HCT116 (cell line): ENCODE measurements at regions not wholly inside any gene's neighbourhood (a gene's known extent, or its start where the extent isn't known, plus 50 kb on each side); places are given as distances from the start of the nearest gene placed in this dataset.

Experiments used
- ATAC-seq: fragments of 200-7000 bp; cut with Tn5 transposase; 2 replicates; pipeline ENCODE4 v1.9.1; 2020; ENCODE audit warnings: mild to moderate bottlenecking, moderate library complexity
- BruUV-seq: library from RNA; stranded (reverse); fragments of 400-500 nt; replicated peaks from 2 replicates; lab custom pipeline; 2021; lab: Mats Ljungman, UMichigan
- CTCF ChIA-PET: fragments of 300-600 bp; sonication (Branson Sonifier 250); formaldehyde crosslinking; loops from one replicate; lab custom pipeline; 2021; ENCODE audit warnings: antibody characterized with exemption; lab: Charles Lee
- POLR2A ChIA-PET: fragments of 300-600, 350-600 bp; sonication (Branson Sonifier 250); formaldehyde crosslinking; loops from one replicate; lab custom pipeline; 2021; ENCODE audit warnings: antibody characterized with exemption; lab: Charles Lee
- RAD21 ChIA-PET, 2 experiments: fragments of 300-600 bp; sonication (Branson Sonifier 250); formaldehyde crosslinking; loops; one replicate each; lab custom pipeline; 2023; ENCODE audit warnings: low total read pairs in 2 of 2; ENCODE audit not compliant: uncharacterized antibody in 2 of 2, unreplicated experiment in 2 of 2, low non-redundant PET in 1 of 2; lab: Charles Lee
- DNase-seq: peaks from one replicate; pipeline ENCODE4 v3.0.0-alpha.2; 2010; ENCODE audit warnings: low read depth, low spot score
- H2AFZ ChIP-seq: fragments of 200-600 bp; shearing (Covaris generic), sonication (generic); 2 replicates; pipeline ENCODE4 v1.6.1; 2017; ENCODE audit warnings: low read depth, mixed run types, mixed read lengths, antibody characterized with exemption, low read length; ENCODE audit not compliant: poor library complexity, severe bottlenecking
- H3K27ac ChIP-seq: 2 replicates; pipeline ENCODE4 v1.5.1; 2012; ENCODE audit warnings: low read depth, low read length
- H3K27me3 ChIP-seq: fragments of 200-600 bp; sonication (generic); 2 replicates; pipeline ENCODE4 v1.6.1; 2016; ENCODE audit warnings: mixed run types, low read length, mixed read lengths; ENCODE audit not compliant: insufficient read depth
- H3K36me3 ChIP-seq, 2 experiments: fragments of 200-500 bp in 1 of 2; fragments of 200-600 bp in 1 of 2; sonication (Bioruptor generic) in 1 of 2; sonication (generic) in 1 of 2; 2 replicates each; pipeline versions ENCODE4 v1.5.1 to v1.6.1; 2014 to 2016; ENCODE audit warnings: low read length in 2 of 2, inconsistent platforms in 1 of 2, mixed read lengths in 1 of 2, mixed run types in 1 of 2; ENCODE audit not compliant: insufficient read depth in 2 of 2, control insufficient read depth in 1 of 2
- H3K4me1 ChIP-seq, 2 experiments: fragments of 200-600 bp in 1 of 2; sonication (generic) in 1 of 2; 2 replicates each; pipeline versions ENCODE4 v1.5.1 to v1.6.1; 2012 to 2017; ENCODE audit warnings: low read length in 2 of 2, inconsistent platforms in 1 of 2, mild to moderate bottlenecking in 1 of 2, mixed read lengths in 1 of 2, mixed run types in 1 of 2, moderate library complexity in 1 of 2; ENCODE audit not compliant: insufficient read depth in 2 of 2, control insufficient read depth in 1 of 2
- H3K4me2 ChIP-seq: fragments of 200-600 bp; sonication (generic); 2 replicates; pipeline ENCODE4 v1.6.1; 2017; ENCODE audit warnings: mixed run types, low read length, mixed read lengths
- H3K4me3 ChIP-seq, 2 experiments: fragments of 200-600 bp in 1 of 2; sonication (generic) in 1 of 2; replicated peaks in 1 of 2; 2 replicates each; pipeline ENCODE4 v1.5.1; 2011 to 2016; ENCODE audit warnings: low read length in 2 of 2, control low read depth in 1 of 2, low read depth in 1 of 2, mild to moderate bottlenecking in 1 of 2, mixed read lengths in 1 of 2, mixed run types in 1 of 2
- H3K79me2 ChIP-seq: fragments of 200-600 bp; sonication (generic); 2 replicates; pipeline ENCODE4 v1.6.1; 2017; ENCODE audit warnings: mild to moderate bottlenecking, mixed run types, low read length, moderate library complexity, mixed read lengths; ENCODE audit not compliant: insufficient read depth
- H3K9ac ChIP-seq: fragments of 200-600 bp; sonication (generic); 2 replicates; pipeline ENCODE4 v1.6.1; 2016; ENCODE audit warnings: low read length, mixed read lengths
- H3K9me2 ChIP-seq: fragments of 200-600 bp; sonication (generic), shearing (Covaris generic); 2 replicates; pipeline ENCODE4 v1.6.1; 2017; ENCODE audit warnings: mixed run types, mild to moderate bottlenecking, moderate library complexity; ENCODE audit not compliant: insufficient read depth
- H3K9me3 ChIP-seq, 2 experiments: fragments of 200-500 bp in 1 of 2; fragments of 200-600 bp in 1 of 2; sonication (Bioruptor generic) in 1 of 2; sonication (generic) in 1 of 2; 2 replicates each; pipeline ENCODE4 v1.6.1; 2014 to 2017; ENCODE audit warnings: low read length in 2 of 2, mixed read lengths in 2 of 2, inconsistent platforms in 1 of 2, low read depth in 1 of 2, mild to moderate bottlenecking in 1 of 2, mixed run types in 1 of 2, moderate library complexity in 1 of 2; ENCODE audit not compliant: control insufficient read depth in 1 of 2, insufficient read depth in 1 of 2
- H4K20me1 ChIP-seq: fragments of 200-600 bp; sonication (generic), shearing (Covaris generic); 2 replicates; pipeline ENCODE4 v1.6.1; 2017; ENCODE audit warnings: mixed run types, mild to moderate bottlenecking, moderate library complexity; ENCODE audit not compliant: insufficient read depth
- ATF3 ChIP-seq: IDR thresholded peaks from 2 replicates; pipeline ENCODE4 v1.6.1; 2012
- CBX3 ChIP-seq: IDR thresholded peaks from 2 replicates; pipeline ENCODE4 v1.6.1; 2012; ENCODE audit warnings: low read depth
- CEBPB ChIP-seq: IDR thresholded peaks from 2 replicates; pipeline ENCODE4 v1.6.1; 2012; ENCODE audit warnings: low read depth
- ELF1 ChIP-seq: IDR thresholded peaks from 2 replicates; pipeline ENCODE4 v1.6.1; 2012; ENCODE audit warnings: low read depth, borderline replicate concordance
- EZH2 ChIP-seq: fragments of 200-600 bp; sonication (generic); IDR thresholded peaks from 2 replicates; pipeline ENCODE4 v1.6.1; 2017; ENCODE audit warnings: antibody characterized with exemption, mixed run types
- EZH2phosphoT487 ChIP-seq: fragments of 200-600 bp; IDR thresholded peaks from 2 replicates; pipeline ENCODE4 v1.6.1; 2018; ENCODE audit warnings: antibody characterized with exemption, borderline replicate concordance
- FOSL1 ChIP-seq: IDR thresholded peaks from 2 replicates; pipeline ENCODE4 v1.6.1; 2012; ENCODE audit warnings: low read depth
- JUND ChIP-seq: IDR thresholded peaks from 2 replicates; pipeline ENCODE4 v1.6.1; 2012
- POLR2A ChIP-seq: IDR thresholded peaks from 2 replicates; pipeline ENCODE4 v1.7.0; 2011; ENCODE audit warnings: borderline replicate concordance; ENCODE audit not compliant: insufficient read depth, insufficient read length; ENCODE audit errors: extremely low read depth
- POLR2AphosphoS5 ChIP-seq: IDR thresholded peaks from 2 replicates; pipeline ENCODE4 v1.6.1; 2011; ENCODE audit warnings: mild to moderate bottlenecking, low read depth, low read length, moderate library complexity
- RAD21 ChIP-seq: IDR thresholded peaks from 2 replicates; pipeline ENCODE4 v1.6.1; 2012; ENCODE audit warnings: low read depth, mild to moderate bottlenecking
- SIN3A ChIP-seq: IDR thresholded peaks from 2 replicates; pipeline ENCODE4 v1.6.1; 2012; ENCODE audit warnings: low read depth
- SRF ChIP-seq: IDR thresholded peaks from 2 replicates; pipeline ENCODE4 v1.6.1; 2012; ENCODE audit warnings: low read depth
- TCF7L2 ChIP-seq: IDR thresholded peaks from 2 replicates; pipeline ENCODE4 v1.7.0; 2011; ENCODE audit warnings: borderline replicate concordance, inconsistent platforms; ENCODE audit not compliant: insufficient read depth, insufficient read length; ENCODE audit errors: extremely low read depth
- intact Hi-C: fragments of 100-400 bp; cut with micrococcal nuclease; formaldehyde crosslinking; loops from 2 replicates; pipeline ENCODE4 v1.10.0; 2022
- TF ChIP-seq, protein P1 (sequence below): IDR thresholded peaks from 2 replicates; pipeline ENCODE4 v1.6.1; 2012
- TF ChIP-seq, protein P2 (sequence below): IDR thresholded peaks from 2 replicates; pipeline ENCODE4 v1.6.1; 2012; ENCODE audit warnings: low read depth

GRCh38 chr11:12618743-12619540, 55.3 kb upstream of the TEAD1 start:
- Histone ChIP-seq H3K27me3 (no peaks in the 10 kb centered on the region), H3K4me2 (no peak overlapping the region), H3K4me3 (no peak overlapping the region), H3K9me3 (0 out of 4 replicates have a peak, but pooled peaks cover 0 to 4% of the 10 kb centered on the region in 2 experiments), H2AFZ (no peak overlapping the region), H4K20me1 (no peaks in the 10 kb centered on the region), H3K9ac (no peak overlapping the region), H3K4me1 (no peaks in the 10 kb centered on the region), H3K79me2 (no peaks in the 10 kb centered on the region), H3K27ac (no peak overlapping the region), H3K9me2 (no peaks in the 10 kb centered on the region), H3K36me3 (no peaks in the 10 kb centered on the region)
- no peak for TF ChIP-seq EZH2phosphoT487
- no peak for TF ChIP-seq ELF1
- TF ChIP-seq FOSL1 = no peak
- TF ChIP-seq JUND = no peak
- TF ChIP-seq POLR2AphosphoS5 = no peak
- no peak for TF ChIP-seq SRF
- TF ChIP-seq, protein P1, sequence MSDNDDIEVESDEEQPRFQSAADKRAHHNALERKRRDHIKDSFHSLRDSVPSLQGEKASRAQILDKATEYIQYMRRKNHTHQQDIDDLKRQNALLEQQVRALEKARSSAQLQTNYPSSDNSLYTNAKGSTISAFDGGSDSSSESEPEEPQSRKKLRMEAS = no peak
- TF ChIP-seq RAD21 = no peak
- no peak for ATAC-seq
- no TSS peak for BruUV-seq
- DNase-seq = no peak
- ChIA-PET RAD21 (no interaction called here), CTCF (no interaction called here), POLR2A (no interaction called here)
- intact Hi-C loops = no loop called here

DNA sequence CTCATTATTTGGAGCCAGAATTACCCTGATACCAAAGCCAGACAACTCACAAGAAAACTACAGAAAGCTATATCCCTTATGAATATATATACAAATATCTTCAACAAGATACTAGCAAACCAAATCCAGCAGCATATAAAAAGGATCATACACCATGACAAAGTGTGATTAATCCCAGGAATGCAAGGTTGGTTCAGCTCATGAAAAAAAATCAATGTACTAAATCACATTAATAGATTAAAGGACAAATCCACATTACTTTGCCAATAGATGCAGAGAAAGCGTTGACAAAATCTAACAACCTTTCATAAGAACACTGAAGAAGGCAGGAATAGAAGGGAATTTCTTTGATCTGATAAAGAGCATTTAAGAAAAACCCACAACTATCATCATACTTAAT, 50.4 kb upstream of the TEAD1 start:
- H3K9me3 ChIP-seq = peaks cover 0 to 8% of the 10 kb centered on the region in 2 experiments; a peak in 3 of 4 replicates
- CTCF ChIA-PET = no interaction called here
- no peak overlapping the region for H3K4me2 ChIP-seq
- no peak overlapping the region for H3K9ac ChIP-seq
- RAD21 ChIA-PET = no interaction called here
- H3K27me3 ChIP-seq = no peaks in the 10 kb centered on the region
- DNase-seq (no peak), ATAC-seq (no peak)
- no peak overlapping the region for H2AFZ ChIP-seq
- H3K79me2 ChIP-seq = no peaks in the 10 kb centered on the region
- BruUV-seq = no TSS peak
- H4K20me1 ChIP-seq = no peaks in the 10 kb centered on the region
- intact Hi-C loops = no loop called here
- no peak overlapping the region for H3K27ac ChIP-seq
- no peaks in the 10 kb centered on the region for H3K9me2 ChIP-seq
- H3K4me3 ChIP-seq = no peak overlapping the region
- H3K36me3 ChIP-seq = no peaks in the 10 kb centered on the region
- POLR2A ChIA-PET = no interaction called here
- TF ChIP-seq CBX3 = no peak
- TF ChIP-seq EZH2 = no peak
- no peak for TF ChIP-seq JUND
- TF ChIP-seq TCF7L2 = no peak
- no peak for TF ChIP-seq POLR2AphosphoS5
- no peak for TF ChIP-seq SIN3A
- no peak for TF ChIP-seq POLR2A
- no peak for TF ChIP-seq ELF1
- TF ChIP-seq, protein P2, sequence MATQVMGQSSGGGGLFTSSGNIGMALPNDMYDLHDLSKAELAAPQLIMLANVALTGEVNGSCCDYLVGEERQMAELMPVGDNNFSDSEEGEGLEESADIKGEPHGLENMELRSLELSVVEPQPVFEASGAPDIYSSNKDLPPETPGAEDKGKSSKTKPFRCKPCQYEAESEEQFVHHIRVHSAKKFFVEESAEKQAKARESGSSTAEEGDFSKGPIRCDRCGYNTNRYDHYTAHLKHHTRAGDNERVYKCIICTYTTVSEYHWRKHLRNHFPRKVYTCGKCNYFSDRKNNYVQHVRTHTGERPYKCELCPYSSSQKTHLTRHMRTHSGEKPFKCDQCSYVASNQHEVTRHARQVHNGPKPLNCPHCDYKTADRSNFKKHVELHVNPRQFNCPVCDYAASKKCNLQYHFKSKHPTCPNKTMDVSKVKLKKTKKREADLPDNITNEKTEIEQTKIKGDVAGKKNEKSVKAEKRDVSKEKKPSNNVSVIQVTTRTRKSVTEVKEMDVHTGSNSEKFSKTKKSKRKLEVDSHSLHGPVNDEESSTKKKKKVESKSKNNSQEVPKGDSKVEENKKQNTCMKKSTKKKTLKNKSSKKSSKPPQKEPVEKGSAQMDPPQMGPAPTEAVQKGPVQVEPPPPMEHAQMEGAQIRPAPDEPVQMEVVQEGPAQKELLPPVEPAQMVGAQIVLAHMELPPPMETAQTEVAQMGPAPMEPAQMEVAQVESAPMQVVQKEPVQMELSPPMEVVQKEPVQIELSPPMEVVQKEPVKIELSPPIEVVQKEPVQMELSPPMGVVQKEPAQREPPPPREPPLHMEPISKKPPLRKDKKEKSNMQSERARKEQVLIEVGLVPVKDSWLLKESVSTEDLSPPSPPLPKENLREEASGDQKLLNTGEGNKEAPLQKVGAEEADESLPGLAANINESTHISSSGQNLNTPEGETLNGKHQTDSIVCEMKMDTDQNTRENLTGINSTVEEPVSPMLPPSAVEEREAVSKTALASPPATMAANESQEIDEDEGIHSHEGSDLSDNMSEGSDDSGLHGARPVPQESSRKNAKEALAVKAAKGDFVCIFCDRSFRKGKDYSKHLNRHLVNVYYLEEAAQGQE = no peak
- TF ChIP-seq, protein P1 = no peak
- no peak for TF ChIP-seq ATF3
- TF ChIP-seq CEBPB = no peak
- TF ChIP-seq, all 23 proteins: peak for 0
- no peaks in the 10 kb centered on the region for H3K4me1 ChIP-seq
